DND-41 (cell line): ENCODE measurements at regions not wholly inside any gene's neighbourhood (a gene's known extent, or its start where the extent isn't known, plus 50 kb on each side); places are given as distances from the start of the nearest gene placed in this dataset.

Experiments used
- ATAC-seq: fragments of 200-7000 bp; cut with Tn5 transposase; 3 replicates; pipeline ENCODE4 v1.9.1; 2021; ENCODE audit warnings: low read depth; ENCODE audit not compliant: insufficient read depth
- DNase-seq: peaks from one replicate; pipeline ENCODE4 v3.0.0-alpha.2; 2020
- H2AFZ ChIP-seq: 2 replicates; pipeline ENCODE4 v1.6.0; 2012; ENCODE audit warnings: low read depth, low read length
- H3K27ac ChIP-seq: 2 replicates; pipeline ENCODE4 v1.5.1; 2012; ENCODE audit warnings: low read length, inconsistent platforms
- H3K27me3 ChIP-seq: fragments of 200-600 bp; sonication (generic); 2 replicates; pipeline ENCODE4 v1.6.0; 2012; ENCODE audit warnings: low read length, mild to moderate bottlenecking, inconsistent platforms; ENCODE audit not compliant: insufficient read depth, poor library complexity
- H3K36me3 ChIP-seq: 2 replicates; pipeline ENCODE4 v1.5.1; 2012; ENCODE audit warnings: low read length, inconsistent platforms; ENCODE audit not compliant: insufficient read depth
- H3K4me1 ChIP-seq: 2 replicates; pipeline ENCODE4 v1.5.1; 2012; ENCODE audit warnings: mild to moderate bottlenecking, low read length; ENCODE audit not compliant: insufficient read depth
- H3K4me2 ChIP-seq: 2 replicates; pipeline ENCODE4 v1.6.0; 2012; ENCODE audit warnings: mild to moderate bottlenecking, moderate library complexity, low read length, inconsistent platforms; ENCODE audit not compliant: insufficient read depth
- H3K4me3 ChIP-seq, 2 experiments: fragments of 200-600 bp in 1 of 2; shearing (Covaris generic) in 1 of 2; 2 replicates each; pipeline ENCODE4 v1.5.1; 2012 to 2016; ENCODE audit warnings: inconsistent platforms in 2 of 2, low read length in 2 of 2, mild to moderate bottlenecking in 2 of 2, low read depth in 1 of 2, moderate library complexity in 1 of 2
- H3K79me2 ChIP-seq: 2 replicates; pipeline ENCODE4 v1.6.0; 2012; ENCODE audit warnings: low read length, inconsistent platforms; ENCODE audit not compliant: insufficient read depth
- H3K9ac ChIP-seq: 2 replicates; pipeline ENCODE4 v1.6.0; 2012; ENCODE audit warnings: low read depth, mild to moderate bottlenecking, inconsistent platforms, low read length, moderate library complexity
- H3K9me3 ChIP-seq: 2 replicates; pipeline ENCODE4 v1.5.1; 2012; ENCODE audit warnings: low read length, moderate library complexity, mild to moderate bottlenecking, inconsistent platforms; ENCODE audit not compliant: insufficient read depth, severe bottlenecking
- H4K20me1 ChIP-seq: 2 replicates; pipeline ENCODE4 v1.6.0; 2012; ENCODE audit warnings: low read length; ENCODE audit not compliant: insufficient read depth
- CTCF ChIP-seq: IDR thresholded peaks from 2 replicates; pipeline ENCODE4 v1.5.1; 2012; ENCODE audit warnings: borderline replicate concordance, low read length, moderate library complexity, mild to moderate bottlenecking; ENCODE audit not compliant: poor library complexity, severe bottlenecking; ENCODE audit errors: extremely low read depth
- EZH2 ChIP-seq: IDR thresholded peaks from 3 replicates; pipeline ENCODE4 v1.6.1; 2012; ENCODE audit warnings: borderline replicate concordance, low read depth, mild to moderate bottlenecking, moderate library complexity, low read length, inconsistent platforms; ENCODE audit not compliant: severe bottlenecking

- peak; percentile 42 for DNase-seq
- ATAC-seq: peak; percentile 74
- Histone ChIP-seq H3K4me2 (no peak overlapping the region), H3K4me3 (no peak overlapping the region), H3K36me3 (no peaks in the 10 kb centered on the region), H3K9me3 (no peaks in the 10 kb centered on the region), H3K79me2 (no peaks in the 10 kb centered on the region), H3K9ac (no peak overlapping the region), H4K20me1 (no peaks in the 10 kb centered on the region), H3K4me1 (no peaks in the 10 kb centered on the region), H3K27ac (no peak overlapping the region), H3K27me3 (no peaks in the 10 kb centered on the region), H2AFZ (no peak overlapping the region)
- TF ChIP-seq CTCF: peak; percentile 89
- TF ChIP-seq EZH2: no peak
These were observed 80.3 kb upstream of the GOT2 start for GRCh38 chr16:58814348-58814801.

- H3K4me3 ChIP-seq: no peak overlapping the region
- no peak overlapping the region for H2AFZ ChIP-seq
- ATAC-seq (no peak), DNase-seq (no peak)
- no peaks in the 10 kb centered on the region for H4K20me1 ChIP-seq
- H3K4me2 ChIP-seq: no peak overlapping the region
- H3K27ac ChIP-seq: no peak overlapping the region
- no peak for TF ChIP-seq EZH2
- no peak for TF ChIP-seq CTCF
- no peaks in the 10 kb centered on the region for H3K27me3 ChIP-seq
- no peaks in the 10 kb centered on the region for H3K79me2 ChIP-seq
- no peaks in the 10 kb centered on the region for H3K36me3 ChIP-seq
- no peak overlapping the region for H3K9ac ChIP-seq
- no peaks in the 10 kb centered on the region for H3K4me1 ChIP-seq
- H3K9me3 ChIP-seq: no peaks in the 10 kb centered on the region
These were observed 75.1 kb upstream of the GOT2 start for GRCh38 chr16:58809213-58809612.

GRCh38 chr16:58807276-58807675 lies 73.2 kb upstream of the GOT2 start:
- no peak overlapping the region for H3K9ac ChIP-seq
- no peak for TF ChIP-seq CTCF
- no peak for TF ChIP-seq EZH2
- no peak overlapping the region for H2AFZ ChIP-seq
- H4K20me1 ChIP-seq: no peaks in the 10 kb centered on the region
- no peak overlapping the region for H3K4me3 ChIP-seq
- no peaks in the 10 kb centered on the region for H3K9me3 ChIP-seq
- no peak for ATAC-seq
- no peak overlapping the region for H3K4me2 ChIP-seq
- no peaks in the 10 kb centered on the region for H3K27me3 ChIP-seq
- H3K79me2 ChIP-seq: no peaks in the 10 kb centered on the region
- no peak overlapping the region for H3K27ac ChIP-seq
- DNase-seq: no peak
- H3K4me1 ChIP-seq: no peaks in the 10 kb centered on the region
- H3K36me3 ChIP-seq: no peaks in the 10 kb centered on the region

GRCh38 chr16:58801838-58802237 lies 67.7 kb upstream of the GOT2 start:
- Histone ChIP-seq H4K20me1 (no peaks in the 10 kb centered on the region), H3K9me3 (no peaks in the 10 kb centered on the region), H3K4me2 (no peak overlapping the region), H3K27ac (no peak overlapping the region), H3K36me3 (no peaks in the 10 kb centered on the region), H3K4me3 (no peak overlapping the region), H3K9ac (no peak overlapping the region), H3K4me1 (no peaks in the 10 kb centered on the region), H3K79me2 (no peaks in the 10 kb centered on the region), H2AFZ (no peak overlapping the region), H3K27me3 (no peaks in the 10 kb centered on the region)
- DNase-seq (no peak), ATAC-seq (no peak)
- no peak for TF ChIP-seq CTCF
- no peak for TF ChIP-seq EZH2
